Activated B cell treated with CpG ODN at 0.5 μM for 24 hours (primary cell): ENCODE measurements at regions not wholly inside any gene's neighbourhood (a gene's known extent, or its start where the extent isn't known, plus 50 kb on each side); places are given as distances from the start of the nearest gene placed in this dataset.

Source experiments
- ATAC-seq: fragments of 200-7000 bp; cut with Tn5 transposase; one replicate; pipeline ENCODE4 v1.10.0; 2021; ENCODE audit warnings: low read depth, mild to moderate bottlenecking, moderate library complexity
- CTCF ChIA-PET: fragments of 350-600 bp; sonication (Branson Sonifier 250); formaldehyde crosslinking; loops from one replicate; lab custom pipeline; 2021; ENCODE audit warnings: antibody characterized with exemption; lab: Charles Lee
- POLR2A ChIA-PET: fragments of 350-600 bp; sonication (Branson Sonifier 250); formaldehyde crosslinking; loops from one replicate; lab custom pipeline; 2021; ENCODE audit warnings: antibody characterized with exemption; lab: Charles Lee
- DNase-seq: peaks from one replicate; pipeline ENCODE4 v3.0.0; 2022
- H3K27ac Mint-ChIP-seq: one replicate; pipeline ENCODE4 v1.8.0; 2020; ENCODE audit warnings: mixed read lengths
- H3K27me3 Mint-ChIP-seq: one replicate; pipeline ENCODE4 v1.8.0; 2021; ENCODE audit warnings: mixed read lengths
- H3K36me3 Mint-ChIP-seq: one replicate; pipeline ENCODE4 v1.8.0; 2021; ENCODE audit warnings: low read depth, mixed read lengths
- H3K4me1 Mint-ChIP-seq: one replicate; pipeline ENCODE4 v1.8.0; 2021; ENCODE audit warnings: mixed read lengths
- H3K4me3 Mint-ChIP-seq: one replicate; pipeline ENCODE4 v1.8.0; 2020; ENCODE audit warnings: mild to moderate bottlenecking, mixed read lengths
- H3K9me3 Mint-ChIP-seq: one replicate; pipeline ENCODE4 v1.8.0; 2020; ENCODE audit warnings: mixed read lengths
- CTCF ChIP-seq: fragments of 200-600 bp; IDR thresholded peaks from one replicate; pipeline ENCODE4 v1.8.0; 2022; ENCODE audit warnings: antibody characterized with exemption, mild to moderate bottlenecking
- intact Hi-C: fragments of 100-400 bp; cut with micrococcal nuclease; formaldehyde crosslinking; loops from one replicate; pipeline ENCODE4 v1.15.1; 2024

DNA sequence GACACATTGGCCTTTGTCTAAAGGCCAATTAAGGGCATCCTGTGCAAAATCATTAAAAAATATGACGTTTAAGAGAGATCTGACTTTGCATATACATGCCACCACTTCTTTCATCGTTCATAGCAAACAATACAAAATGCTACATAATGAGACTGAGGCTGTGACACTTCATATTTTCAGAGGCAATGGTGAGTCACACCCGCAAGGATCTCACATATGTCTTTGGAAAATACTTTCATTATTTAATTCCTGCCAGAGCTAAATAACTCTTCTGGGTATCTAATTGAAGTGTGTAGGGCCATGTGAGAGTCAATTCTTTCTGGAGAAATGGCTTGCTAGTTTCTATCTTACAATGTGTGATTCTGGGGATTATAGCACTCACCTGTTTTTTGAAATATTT lies 222.8 kb upstream of the NLGN4Y start:
- DNase-seq, result no peak
- no peaks in the 10 kb centered on the region for H3K36me3 Mint-ChIP-seq
- H3K27me3 Mint-ChIP-seq, result no peaks in the 10 kb centered on the region
- ATAC-seq, result no peak
- H3K4me3 Mint-ChIP-seq, result no peak overlapping the region
- H3K9me3 Mint-ChIP-seq, result no peaks in the 10 kb centered on the region
- ChIA-PET CTCF (no interaction called here), POLR2A (no interaction called here)
- no peak for TF ChIP-seq CTCF
- intact Hi-C loops, result no loop called here
- peaks cover 5% of the 10 kb centered on the region for H3K4me1 Mint-ChIP-seq
- H3K27ac Mint-ChIP-seq, result no peak overlapping the region

GRCh38 chrY:14328677-14329345 lies 195.5 kb upstream of the NLGN4Y start:
- H3K4me3 Mint-ChIP-seq, result no peak overlapping the region
- H3K27ac Mint-ChIP-seq, result peak overlapping the region; percentile 46
- no peak for ATAC-seq

DNA sequence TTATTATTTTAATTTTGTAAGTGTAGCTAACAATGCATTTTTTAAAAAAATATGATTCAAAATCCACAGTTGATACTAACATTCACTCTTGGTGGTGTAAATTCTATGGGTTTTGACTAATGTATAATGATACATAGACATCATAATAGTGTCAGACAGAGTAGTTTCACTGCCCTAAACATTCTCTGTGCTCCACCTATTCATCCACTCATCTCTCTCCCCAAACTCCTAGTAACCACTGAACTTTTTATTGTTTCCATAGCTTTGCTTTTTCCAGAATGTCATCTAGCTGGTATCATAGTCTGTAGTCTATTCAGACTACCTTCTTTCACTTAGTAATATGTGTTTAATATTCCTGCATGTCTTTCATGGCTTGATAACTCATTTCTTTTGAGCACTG lies 194.0 kb upstream of the NLGN4Y start:
- DNase-seq (no peak), ATAC-seq (no peak)
- H3K27ac Mint-ChIP-seq, result no peak overlapping the region
- no peak for TF ChIP-seq CTCF
- no peak overlapping the region for H3K4me3 Mint-ChIP-seq
- peaks cover 4% of the 10 kb centered on the region for H3K4me1 Mint-ChIP-seq
- H3K9me3 Mint-ChIP-seq, result no peaks in the 10 kb centered on the region
- POLR2A ChIA-PET, result interaction anchor here (1.0 kb wide), 1 partner anchor 10 kb away, joined by 3 read pairs; no protein-coding TSS in a partner anchor
- CTCF ChIA-PET, result no interaction called here
- H3K36me3 Mint-ChIP-seq, result no peaks in the 10 kb centered on the region
- H3K27me3 Mint-ChIP-seq, result no peaks in the 10 kb centered on the region
- intact Hi-C loops, result no loop called here

More at GRCh38 chrY:14328677-14329345, 195.5 kb upstream of the NLGN4Y start:
- no peaks in the 10 kb centered on the region for H3K27me3 Mint-ChIP-seq
- H3K9me3 Mint-ChIP-seq, result no peaks in the 10 kb centered on the region
- CTCF ChIA-PET, result no interaction called here
- no peak for TF ChIP-seq CTCF
- POLR2A ChIA-PET, result no interaction called here
- DNase-seq, result no peak
- no peaks in the 10 kb centered on the region for H3K36me3 Mint-ChIP-seq
- intact Hi-C loops, result loop anchor here (1.0 kb wide), 1 partner anchor 11 kb away; no protein-coding TSS in a partner anchor
- H3K4me1 Mint-ChIP-seq, result peaks cover 4% of the 10 kb centered on the region

GRCh38 chrY:14339524-14339923 lies 184.8 kb upstream of the NLGN4Y start:
- TF ChIP-seq CTCF, result no peak
- no peak for ATAC-seq

DNA sequence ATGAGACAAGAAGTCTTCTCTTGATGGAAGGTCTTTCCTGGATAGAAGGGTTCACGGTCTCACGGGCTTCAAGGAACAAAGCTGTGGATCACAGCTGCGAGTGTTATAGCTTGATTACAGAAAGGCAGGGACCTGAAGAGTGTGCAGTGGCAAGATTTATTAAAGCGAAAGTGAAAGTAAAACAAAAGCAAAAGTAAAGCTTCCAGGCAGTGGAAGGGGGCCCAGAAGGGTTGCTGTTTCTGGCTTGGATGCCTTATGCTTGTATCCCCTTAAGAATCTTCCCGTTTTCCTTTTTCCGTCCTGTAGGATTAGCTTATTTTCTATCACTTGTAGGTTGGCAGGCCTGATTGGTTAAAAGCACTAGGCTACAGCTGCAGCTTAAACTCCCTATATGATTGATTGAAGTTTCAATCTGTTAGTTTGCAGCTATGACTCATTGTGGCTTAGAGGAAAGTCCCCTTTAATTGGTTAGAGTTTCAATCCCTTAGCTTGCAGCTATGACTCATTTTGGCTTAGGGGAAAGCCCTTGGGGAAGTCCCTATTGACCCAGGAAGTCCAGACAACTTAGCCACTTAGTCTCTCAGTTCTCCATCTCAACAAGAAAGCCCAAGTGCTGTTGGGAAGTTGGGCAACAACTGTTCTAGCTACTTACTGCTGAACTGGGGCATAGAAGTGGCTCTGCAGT lies 183.7 kb upstream of the NLGN4Y start:
- TF ChIP-seq CTCF, result no peak
- ChIA-PET CTCF (no interaction called here), POLR2A (interaction anchor here (0.6 to 1.5 kb wide), 3 partner anchors 10 to 638 kb away, joined by 3 to 4 read pairs (median 3); no protein-coding TSS in a partner anchor)
- H3K27ac Mint-ChIP-seq, result peak overlapping the region; percentile 93
- H3K4me3 Mint-ChIP-seq, result peak overlapping the region; percentile 71
- intact Hi-C loops, result loop anchor here (1.0 to 5.0 kb wide), 5 partner anchors 11 to 1678 kb away; partner anchors contain the start of gene TMSB4Y
- H3K27me3 Mint-ChIP-seq, result no peaks in the 10 kb centered on the region
- H3K4me1 Mint-ChIP-seq, result peaks cover 72% of the 10 kb centered on the region
- ATAC-seq (peak; percentile 67), DNase-seq (no peak)
- H3K36me3 Mint-ChIP-seq, result no peaks in the 10 kb centered on the region
- H3K9me3 Mint-ChIP-seq, result no peaks in the 10 kb centered on the region

More at GRCh38 chrY:14339524-14339923, 184.8 kb upstream of the NLGN4Y start:
- DNase-seq, result no peak
- ChIA-PET POLR2A (interaction anchor here (1.4 kb wide), 1 partner anchor 11 kb away, joined by 3 read pairs; no protein-coding TSS in a partner anchor), CTCF (no interaction called here)
- H3K36me3 Mint-ChIP-seq, result no peaks in the 10 kb centered on the region
- intact Hi-C loops, result no loop called here
- H3K27ac Mint-ChIP-seq, result peak overlapping the region; percentile 93
- H3K4me3 Mint-ChIP-seq, result no peak overlapping the region
- no peaks in the 10 kb centered on the region for H3K9me3 Mint-ChIP-seq
- no peaks in the 10 kb centered on the region for H3K27me3 Mint-ChIP-seq
- H3K4me1 Mint-ChIP-seq, result peaks cover 62% of the 10 kb centered on the region
